Stimulated activated CD4-positive, alpha-beta T cell treated with anti-CD3 and anti-CD28 coated beads, Interleukin-1b, Interleukin-23, amount 100 ng/mL, for 24 hours (primary cell): ENCODE measurements at regions not wholly inside any gene's neighbourhood (a gene's known extent, or its start where the extent isn't known, plus 50 kb on each side); places are given as distances from the start of the nearest gene placed in this dataset.
"Not testable (repeated sequence)": the region's sequence is repeated elsewhere in the genome, so short reads cannot be mapped to it uniquely, and the experiment has no call there.

Source experiments
- DNase-seq, 4 experiments: peaks; one replicate each; pipeline ENCODE4 v3.0.0-alpha.2; 2020; ENCODE audit warnings: low read depth in 4 of 4, low spot score in 1 of 4

GRCh38 chr1:194055536-194055935 is 869.1 kb upstream of the B3GALT2 start:
- no peak for DNase-seq

- DNase-seq = no peak
These were observed 866.3 kb upstream of the B3GALT2 start for GRCh38 chr1:194052514-194053338.

GRCh38 chr1:194047921-194048320 is 861.5 kb upstream of the B3GALT2 start:
- DNase-seq = no peak

GRCh38 chr1:194047206-194047605 is 860.8 kb upstream of the B3GALT2 start:
- DNase-seq = no peak

- DNase-seq = no peak
These were observed 859.0 kb upstream of the B3GALT2 start for GRCh38 chr1:194045416-194045815.

GRCh38 chr1:194044892-194045291 is 858.5 kb upstream of the B3GALT2 start:
- DNase-seq = no peak

GRCh38 chr1:194043984-194044755 is 857.8 kb upstream of the B3GALT2 start:
- no peak for DNase-seq

GRCh38 chr1:194042736-194043135 is 856.3 kb upstream of the B3GALT2 start:
- DNase-seq = no peak

- DNase-seq = no peak
These were observed 854.1 kb upstream of the B3GALT2 start for GRCh38 chr1:194040496-194040895.

- no peak for DNase-seq
These were observed 853.2 kb upstream of the B3GALT2 start for GRCh38 chr1:194039578-194039977.

- DNase-seq = no peak
These were observed 847.2 kb upstream of the B3GALT2 start for GRCh38 chr1:194033646-194034045.

GRCh38 chr1:194028002-194028401 is 841.6 kb upstream of the B3GALT2 start:
- DNase-seq = no peak

GRCh38 chr1:194026422-194026821 is 840.0 kb upstream of the B3GALT2 start:
- DNase-seq = no peak

- no peak for DNase-seq
These were observed 838.2 kb upstream of the B3GALT2 start for GRCh38 chr1:194024659-194025058.

GRCh38 chr1:194014014-194014413 is 827.6 kb upstream of the B3GALT2 start:
- DNase-seq = no peak

- no peak for DNase-seq
These were observed 827.1 kb upstream of the B3GALT2 start for GRCh38 chr1:194013561-194013960.

GRCh38 chr1:194004146-194004545 is 817.7 kb upstream of the B3GALT2 start:
- DNase-seq = no peak

GRCh38 chr1:194001726-194002350 is 815.4 kb upstream of the B3GALT2 start:
- DNase-seq = not testable (repeated sequence)

GRCh38 chr1:193988885-193989284 is 802.5 kb upstream of the B3GALT2 start:
- DNase-seq = no peak

- DNase-seq = no peak
These were observed 792.8 kb upstream of the B3GALT2 start for GRCh38 chr1:193979219-193979618.

- DNase-seq = no peak
These were observed 787.9 kb upstream of the B3GALT2 start for GRCh38 chr1:193974286-193974798.

- DNase-seq = no peak
These were observed 787.0 kb upstream of the B3GALT2 start for GRCh38 chr1:193973428-193973827.
